ENCODE measurements at regions not wholly inside any gene's neighbourhood (a gene's known extent, or its start where the extent isn't known, plus 50 kb on each side); places are given as distances from the start of the nearest gene placed in this dataset.

GRCh38 chr1:94672001-94672400 is 130.4 kb upstream of the F3 start:
- no peak for TF ChIP-seq CTCF (IDR thresholded peaks at IDR 0.05)
- no peak for TF ChIP-seq POLR2A (IDR thresholded peaks at IDR 0.05; ENCODE audit: low read depth)
- no peak for TF ChIP-seq EP300 (IDR thresholded peaks at IDR 0.05)
- TF ChIP-seq POLR2AphosphoS5 (IDR thresholded peaks at IDR 0.05) = no peak
